IMR-90 (cell line): ENCODE measurements at regions not wholly inside any gene's neighbourhood (a gene's known extent, or its start where the extent isn't known, plus 50 kb on each side); places are given as distances from the start of the nearest gene placed in this dataset.

Experiments
- ATAC-seq: fragments of 200-7000 bp; cut with Tn5 transposase; 2 replicates; pipeline ENCODE4 v1.9.1; 2020; ENCODE audit warnings: low read depth, mild to moderate bottlenecking, moderate library complexity
- BruUV-seq: library from RNA; stranded (reverse); fragments of 400-500 nt; replicated peaks from 2 replicates; lab custom pipeline; 2021; lab: Mats Ljungman, UMichigan
- CTCF ChIA-PET: fragments of 300-600 bp; formaldehyde crosslinking; extraction: SDS; loops from one replicate; lab custom pipeline; 2021; ENCODE audit warnings: antibody characterized with exemption; lab: Yijun Ruan, JAX
- POLR2A ChIA-PET: fragments of 300-600 bp; sonication (Branson Sonifier 250); formaldehyde crosslinking; loops from one replicate; lab custom pipeline; 2022; ENCODE audit warnings: antibody characterized with exemption; ENCODE audit not compliant: unreplicated experiment; lab: Charles Lee
- DNase-seq: peaks from one replicate; pipeline ENCODE4 v3.0.0; 2013
- H2AFZ ChIP-seq: replicated peaks from 2 replicates; pipeline ENCODE3; 2013; ENCODE audit warnings: low read length, mild to moderate bottlenecking; ENCODE audit not compliant: poor library complexity
- H2AK5ac ChIP-seq: 2 replicates; pipeline ENCODE4 v1.6.1; 2013; ENCODE audit warnings: low read depth, low read length, inconsistent platforms
- H2AK9ac ChIP-seq: replicated peaks from 2 replicates; pipeline ENCODE3; 2013; ENCODE audit warnings: mild to moderate bottlenecking, low read depth, low read length, moderate library complexity; ENCODE audit not compliant: poor library complexity
- H2BK120ac ChIP-seq: 2 replicates; pipeline ENCODE4 v1.6.1; 2013; ENCODE audit warnings: low read depth, low read length, inconsistent platforms
- H2BK15ac ChIP-seq: 3 replicates; pipeline ENCODE4 v1.6.1; 2013; ENCODE audit warnings: low read depth, low read length, inconsistent platforms
- H2BK20ac ChIP-seq: 2 replicates; pipeline ENCODE4 v1.6.1; 2013; ENCODE audit warnings: low read depth, mild to moderate bottlenecking, inconsistent platforms, low read length, moderate library complexity
- H2BK5ac ChIP-seq: 2 replicates; pipeline ENCODE4 v1.6.1; 2013; ENCODE audit warnings: mild to moderate bottlenecking, low read depth, low read length, inconsistent platforms; ENCODE audit not compliant: poor library complexity, severe bottlenecking
- H3K14ac ChIP-seq: replicated peaks from 2 replicates; pipeline ENCODE4 v1.6.1; 2013; ENCODE audit warnings: low read depth, low read length, inconsistent platforms
- H3K18ac ChIP-seq: 2 replicates; pipeline ENCODE4 v1.6.1; 2013; ENCODE audit warnings: low read depth, low read length, control low read depth
- H3K23ac ChIP-seq: 2 replicates; pipeline ENCODE4 v1.6.1; 2013; ENCODE audit warnings: low read depth, low read length, inconsistent platforms
- H3K27ac ChIP-seq: 2 replicates; pipeline ENCODE4 v1.5.1; 2013; ENCODE audit warnings: mild to moderate bottlenecking, control low read depth, low read length; ENCODE audit not compliant: insufficient read depth
- H3K27me3 ChIP-seq: 2 replicates; pipeline ENCODE4 v1.6.1; 2013; ENCODE audit warnings: low read length; ENCODE audit not compliant: control insufficient read depth, insufficient read depth
- H3K36me3 ChIP-seq: 2 replicates; pipeline ENCODE4 v1.6.1; 2013; ENCODE audit warnings: low read length, mixed read lengths; ENCODE audit not compliant: control insufficient read depth, insufficient read depth
- H3K4ac ChIP-seq: 2 replicates; pipeline ENCODE4 v1.6.1; 2013; ENCODE audit warnings: low read depth, low read length, inconsistent platforms
- H3K4me1 ChIP-seq: 2 replicates; pipeline ENCODE4 v1.6.1; 2013; ENCODE audit warnings: low read length, mixed read lengths; ENCODE audit not compliant: control insufficient read depth, insufficient read depth
- H3K4me2 ChIP-seq: 2 replicates; pipeline ENCODE4 v1.6.1; 2013; ENCODE audit warnings: low read depth, mild to moderate bottlenecking, control low read depth, low read length, moderate library complexity
- H3K4me3 ChIP-seq: 2 replicates; pipeline ENCODE4 v1.5.1; 2013; ENCODE audit warnings: low read depth, mild to moderate bottlenecking, control low read depth, low read length, moderate library complexity; ENCODE audit not compliant: insufficient read depth
- H3K56ac ChIP-seq: 2 replicates; pipeline ENCODE4 v1.6.1; 2013; ENCODE audit warnings: low read length, inconsistent platforms; ENCODE audit not compliant: insufficient read depth; ENCODE audit errors: extremely low read depth
- H3K79me1 ChIP-seq, 2 experiments: 2 replicates each; pipeline ENCODE4 v1.6.1; 2013; ENCODE audit warnings: low read length in 2 of 2, inconsistent platforms in 1 of 2, low read depth in 1 of 2
- H3K9ac ChIP-seq: 2 replicates; pipeline ENCODE4 v1.6.1; 2013; ENCODE audit warnings: low read depth, low read length, control low read depth
- H3K9me1 ChIP-seq: 2 replicates; pipeline ENCODE4 v1.6.1; 2013; ENCODE audit warnings: low read length, inconsistent platforms; ENCODE audit not compliant: insufficient read depth
- H3K9me3 ChIP-seq: 2 replicates; pipeline ENCODE4 v1.6.1; 2013; ENCODE audit warnings: low read length; ENCODE audit not compliant: control insufficient read depth, insufficient read depth
- H4K20me1 ChIP-seq: 2 replicates; pipeline ENCODE4 v1.6.1; 2013; ENCODE audit warnings: low read length, inconsistent platforms; ENCODE audit not compliant: insufficient read depth
- H4K5ac ChIP-seq: 2 replicates; pipeline ENCODE4 v1.6.1; 2013; ENCODE audit warnings: mild to moderate bottlenecking, low read depth, low read length, control low read depth
- H4K8ac ChIP-seq, 2 experiments: 2 replicates each; pipeline ENCODE4 v1.6.1; 2013; ENCODE audit warnings: low read depth in 2 of 2, low read length in 2 of 2, control low read depth in 1 of 2, inconsistent platforms in 1 of 2
- H4K91ac ChIP-seq: 2 replicates; pipeline ENCODE4 v1.6.1; 2013; ENCODE audit warnings: low read depth, low read length, inconsistent platforms; ENCODE audit not compliant: insufficient read depth
- CTCF ChIP-seq: conservative IDR thresholded peaks from 2 replicates; pipeline ENCODE4 v1.5.1; 2012; ENCODE audit warnings: mild to moderate bottlenecking, low read depth, low read length, improper control_type of control experiment
- ELK1 ChIP-seq: fragments of 150-350 bp; IDR thresholded peaks from 2 replicates; pipeline ENCODE4 v1.6.1; 2016; ENCODE audit warnings: low read depth, mild to moderate bottlenecking, low read length, moderate library complexity, borderline replicate concordance
- FOS ChIP-seq: fragments of 150-350 bp; IDR thresholded peaks from 2 replicates; pipeline ENCODE4 v1.6.1; 2016; ENCODE audit warnings: low read depth, low read length
- MXI1 ChIP-seq: IDR thresholded peaks from 2 replicates; pipeline ENCODE4 v1.6.1; 2012; ENCODE audit warnings: low read depth, mild to moderate bottlenecking, low read length, moderate library complexity, borderline replicate concordance
- NFE2L2 ChIP-seq: fragments of 150-350 bp; IDR thresholded peaks from 2 replicates; pipeline ENCODE4 v1.6.1; 2016; ENCODE audit warnings: low read depth, mild to moderate bottlenecking, low read length
- POLR2A ChIP-seq: IDR thresholded peaks from 2 replicates; pipeline ENCODE4 v1.6.1; 2012; ENCODE audit warnings: mild to moderate bottlenecking, low read depth, low read length
- RAD21 ChIP-seq: IDR thresholded peaks from 2 replicates; pipeline ENCODE4 v1.6.1; 2012; ENCODE audit warnings: low read length, improper control_type of control experiment
- RCOR1 ChIP-seq: IDR thresholded peaks from 2 replicates; pipeline ENCODE4 v1.6.1; 2012; ENCODE audit warnings: mild to moderate bottlenecking, low read length, improper control_type of control experiment; ENCODE audit not compliant: insufficient replicate concordance
- USF2 ChIP-seq: fragments of 150-350 bp; IDR thresholded peaks from 2 replicates; pipeline ENCODE4 v1.6.1; 2017; ENCODE audit warnings: mild to moderate bottlenecking, antibody characterized with exemption, low read length, low read depth
- WGBS, 2 experiments: methylation state at CpG; one replicate each; pipeline versions ENCODE4 v1.1.5 to v1.1.7; 2013; ENCODE audit warnings: missing lambda C conversion rate in 2 of 2; ENCODE audit not compliant: insufficient read length in 1 of 2; ENCODE audit errors: extremely low coverage in 2 of 2; 5-methylcytosine and 5-hydroxymethylcytosine counted together
- dilution Hi-C: fragments of 300-500 bp; cut with HindIII; formaldehyde crosslinking; loops from one replicate; pipeline ENCODE4 v1.14.3; 2018; ENCODE audit warnings: low sequenced_read_pairs; ENCODE audit not compliant: unreplicated experiment
- in situ Hi-C: fragments of 300-500 bp; cut with MboI; formaldehyde crosslinking; loops from 3 replicates; pipeline ENCODE4 v1.14.3; 2019; ENCODE audit warnings: low sequenced_read_pairs, inconsistent platforms, mixed read lengths
- intact Hi-C: fragments of 100-400 bp; cut with micrococcal nuclease; formaldehyde crosslinking; loops from 2 replicates; pipeline ENCODE4 v1.10.0; 2022

- Histone ChIP-seq H3K9me3 (no peaks in the 10 kb centered on the region), H3K79me1 (no peaks in the 10 kb centered on the region), H3K56ac (no peak overlapping the region), H3K23ac (no peak overlapping the region), H3K18ac (no peak overlapping the region), H3K4ac (no peak overlapping the region), H3K4me2 (no peak overlapping the region), H3K36me3 (no peaks in the 10 kb centered on the region), H2AK5ac (no peak overlapping the region), H3K4me1 (no peaks in the 10 kb centered on the region; the same call in 1 of the 2 replicates), H2AFZ (no peak overlapping the region), H3K27me3 (no peaks in the 10 kb centered on the region), H4K8ac (no peak overlapping the region), H3K9ac (no peak overlapping the region), H4K91ac (no peak overlapping the region), H3K14ac (no peak overlapping the region), H2BK20ac (no peak overlapping the region), H3K4me3 (no peak overlapping the region), H2BK15ac (no peak overlapping the region), H4K20me1 (no peaks in the 10 kb centered on the region), H4K5ac (no peak overlapping the region), H2BK120ac (no peak overlapping the region), H3K27ac (no peak overlapping the region), H3K9me1 (0 out of 2 replicates have a peak, but pooled peaks cover 3% of the 10 kb centered on the region), H2AK9ac (no peak overlapping the region), H2BK5ac (no peak overlapping the region)
- intact Hi-C loops: no loop called here
- 74% methylated on average over 5 of the region's 8 CpGs; no CpG with 5 or more reads in 1 of the 2 experiments for WGBS, 2 experiments
- ATAC-seq: no peak
- in situ Hi-C loops: loop anchor here (10.0 kb wide), 1 partner anchor 147 kb away; no protein-coding TSS in a partner anchor
- CTCF ChIA-PET: no interaction called here
- TF ChIP-seq POLR2A: no peak
- TF ChIP-seq RCOR1: no peak
- no peak for TF ChIP-seq NFE2L2
- TF ChIP-seq MXI1: no peak
- no peak for TF ChIP-seq RAD21
- TF ChIP-seq USF2: no peak
- TF ChIP-seq ELK1: no peak
- no peak for TF ChIP-seq CTCF
- no peak for TF ChIP-seq FOS
- POLR2A ChIA-PET: interaction anchor here (0.6 kb wide), 1 partner anchor 19 kb away, joined by 3 read pairs; no protein-coding TSS in a partner anchor
- no TSS peak for BruUV-seq
- dilution Hi-C loops: no loop called here
- no peak for DNase-seq
These were observed 331.3 kb downstream of the UQCRFS1 start for GRCh38 chr19:28881616-28882015.
